WERI-Rb-1 (cell line): ENCODE measurements at regions not wholly inside any gene's neighbourhood (a gene's known extent, or its start where the extent isn't known, plus 50 kb on each side); places are given as distances from the start of the nearest gene placed in this dataset.
"Not testable (repeated sequence)": the region's sequence is repeated elsewhere in the genome, so short reads cannot be mapped to it uniquely, and the experiment has no call there.

ENCODE experiments used
- DNase-seq: peaks from one replicate; pipeline ENCODE4 v3.0.0-alpha.2; 2020
- H3K27ac ChIP-seq: fragments of 250-450 bp; sonication (Bioruptor Pico); 2 replicates; pipeline ENCODE4 v1.5.1; 2020; ENCODE audit warnings: mild to moderate bottlenecking, moderate library complexity
- H3K27me3 ChIP-seq: fragments of 250-450 bp; sonication (Bioruptor Pico); 2 replicates; pipeline ENCODE4 v1.5.1; 2021; ENCODE audit warnings: mild to moderate bottlenecking, low read depth, moderate library complexity; ENCODE audit not compliant: insufficient read depth, severe bottlenecking
- H3K36me3 ChIP-seq: fragments of 250-450 bp; sonication (Bioruptor Pico); 2 replicates; pipeline ENCODE4 v1.5.1; 2020; ENCODE audit warnings: mild to moderate bottlenecking, moderate library complexity
- H3K4me3 ChIP-seq: 2 replicates; pipeline ENCODE4 v1.5.1; 2011; ENCODE audit warnings: low read depth, mild to moderate bottlenecking, control low read depth, low read length
- H3K9me3 ChIP-seq: fragments of 250-450 bp; sonication (Bioruptor Pico); 2 replicates; pipeline ENCODE4 v1.5.1; 2021; ENCODE audit warnings: mild to moderate bottlenecking, moderate library complexity; ENCODE audit not compliant: severe bottlenecking
- CTCF ChIP-seq: IDR thresholded peaks from 2 replicates; pipeline ENCODE4 v1.5.1; 2011; ENCODE audit warnings: low read depth, mild to moderate bottlenecking, control low read depth, inconsistent platforms, low read length

GRCh38 chr4:49270912-49271311 lies 284.8 kb downstream of the CWH43 start:
- not testable (repeated sequence) for H3K9me3 ChIP-seq, H3K27me3 ChIP-seq, H3K27ac ChIP-seq, DNase-seq, H3K4me3 ChIP-seq, H3K36me3 ChIP-seq

GRCh38 chr4:49285905-49286304 lies 299.8 kb downstream of the CWH43 start:
- H3K27ac ChIP-seq, H3K9me3 ChIP-seq, DNase-seq, H3K36me3 ChIP-seq, H3K4me3 ChIP-seq: not testable (repeated sequence)
- H3K27me3 ChIP-seq: peaks cover 18% of the 10 kb centered on the region

GRCh38 chr4:49286926-49287745 lies 301.1 kb downstream of the CWH43 start:
- H3K36me3 ChIP-seq, H3K27ac ChIP-seq, H3K4me3 ChIP-seq, DNase-seq, H3K9me3 ChIP-seq: not testable (repeated sequence)
- peaks cover 18% of the 10 kb centered on the region for H3K27me3 ChIP-seq

- 0 out of 2 replicates have a peak, but pooled peaks have one; percentile 7 for TF ChIP-seq CTCF
Measured at GRCh38 chr4:49287893-49288292, 301.8 kb downstream of the CWH43 start.

GRCh38 chr4:49288796-49289195 lies 302.7 kb downstream of the CWH43 start:
- not testable (repeated sequence) for H3K27ac ChIP-seq, H3K9me3 ChIP-seq, DNase-seq, H3K4me3 ChIP-seq, H3K36me3 ChIP-seq
- peaks cover 18% of the 10 kb centered on the region for H3K27me3 ChIP-seq

More at GRCh38 chr4:49287893-49288292, 301.8 kb downstream of the CWH43 start:
- peaks cover 18% of the 10 kb centered on the region for H3K27me3 ChIP-seq
- not testable (repeated sequence) for H3K9me3 ChIP-seq, DNase-seq, H3K4me3 ChIP-seq, H3K36me3 ChIP-seq, H3K27ac ChIP-seq

- not testable (repeated sequence) for H3K27me3 ChIP-seq, DNase-seq, H3K27ac ChIP-seq, H3K36me3 ChIP-seq, H3K9me3 ChIP-seq, H3K4me3 ChIP-seq
Measured at GRCh38 chr4:49314815-49315214, 328.7 kb downstream of the CWH43 start.

- not testable (repeated sequence) for H3K9me3 ChIP-seq, DNase-seq, H3K4me3 ChIP-seq, H3K27me3 ChIP-seq, H3K36me3 ChIP-seq, H3K27ac ChIP-seq
Measured at GRCh38 chr4:49320725-49321410, 334.8 kb downstream of the CWH43 start.

- H3K36me3 ChIP-seq, H3K27ac ChIP-seq, H3K4me3 ChIP-seq, H3K9me3 ChIP-seq, H3K27me3 ChIP-seq, DNase-seq: not testable (repeated sequence)
Measured at GRCh38 chr4:49321511-49322300, 335.6 kb downstream of the CWH43 start.

GRCh38 chr4:49322610-49323572 lies 336.8 kb downstream of the CWH43 start:
- DNase-seq, H3K27ac ChIP-seq, H3K27me3 ChIP-seq, H3K4me3 ChIP-seq, H3K36me3 ChIP-seq, H3K9me3 ChIP-seq: not testable (repeated sequence)

GRCh38 chr4:49323573-49323940 lies 337.5 kb downstream of the CWH43 start:
- not testable (repeated sequence) for H3K27ac ChIP-seq, H3K9me3 ChIP-seq, H3K4me3 ChIP-seq, H3K27me3 ChIP-seq, H3K36me3 ChIP-seq, DNase-seq
